Endothelial cell of umbilical vein (primary cell): ENCODE measurements at regions not wholly inside any gene's neighbourhood (a gene's known extent, or its start where the extent isn't known, plus 50 kb on each side); places are given as distances from the start of the nearest gene placed in this dataset.

ENCODE experiments used
- BruUV-seq: library from RNA; stranded (reverse); fragments of 400-500 nt; replicated peaks from 2 replicates; lab custom pipeline; 2021; lab: Mats Ljungman, UMichigan
- CTCF ChIA-PET: fragments of 300-600, 350-600 bp; sonication (Branson Sonifier 250); formaldehyde crosslinking; loops from one replicate; lab custom pipeline; 2021; ENCODE audit warnings: antibody characterized with exemption, inconsistent platforms; lab: Charles Lee
- POLR2A ChIA-PET: fragments of 300-600, 350-600 bp; sonication (Branson Sonifier 250); formaldehyde crosslinking; loops from one replicate; lab custom pipeline; 2021; ENCODE audit warnings: antibody characterized with exemption, inconsistent platforms; lab: Charles Lee
- DNase-seq: peaks from one replicate; pipeline ENCODE4 v3.0.0-alpha.2; 2011; ENCODE audit warnings: low read depth, low spot score
- FAIRE-seq: peaks from 2 replicates; lab custom pipeline; 2011; peaks lifted over from hg19 to GRCh38; lab: Jason Lieb, UNC
- H2AFZ ChIP-seq: 2 replicates; pipeline ENCODE4 v1.6.0; 2012; ENCODE audit warnings: low read depth, low read length, control low read depth, inconsistent platforms
- H3K27ac ChIP-seq: 2 replicates; pipeline ENCODE4 v1.5.1; 2011; ENCODE audit warnings: low read depth, mild to moderate bottlenecking, control low read depth, low read length, moderate library complexity; ENCODE audit not compliant: insufficient read depth
- H3K27me3 ChIP-seq, 2 experiments: 2 replicates each; pipeline versions ENCODE4 v1.6.0 to v1.6.1; 2011; ENCODE audit warnings: low read length in 2 of 2, mixed read lengths in 1 of 2; ENCODE audit not compliant: control insufficient read depth in 2 of 2, insufficient read depth in 2 of 2
- H3K36me3 ChIP-seq, 2 experiments: 2 replicates in 1 of 2; 3 replicates in 1 of 2; pipeline ENCODE4 v1.5.1; 2011; ENCODE audit warnings: low read length in 2 of 2, mild to moderate bottlenecking in 1 of 2, moderate library complexity in 1 of 2; ENCODE audit not compliant: control insufficient read depth in 2 of 2, insufficient read depth in 2 of 2; ENCODE audit errors: extremely low read depth in 1 of 2
- H3K4me1 ChIP-seq: 3 replicates; pipeline ENCODE4 v1.5.1; 2011; ENCODE audit warnings: mild to moderate bottlenecking, low read length; ENCODE audit not compliant: control insufficient read depth, insufficient read depth; ENCODE audit errors: extremely low read depth
- H3K4me2 ChIP-seq: 2 replicates; pipeline ENCODE4 v1.6.1; 2011; ENCODE audit warnings: low read length, control low read depth, mixed read lengths; ENCODE audit not compliant: insufficient read depth
- H3K4me3 ChIP-seq, 3 experiments: fragments of 200-600 bp in 1 of 3; sonication (generic), shearing (Covaris generic) in 1 of 3; replicated peaks in 1 of 3; 2 replicates each; pipeline ENCODE4 v1.5.1; 2011 to 2016; ENCODE audit warnings: control low read depth in 3 of 3, low read length in 3 of 3, mild to moderate bottlenecking in 2 of 3, inconsistent platforms in 1 of 3, low read depth in 1 of 3, moderate library complexity in 1 of 3; ENCODE audit not compliant: insufficient read depth in 1 of 3
- H3K79me2 ChIP-seq: 2 replicates; pipeline ENCODE4 v1.6.0; 2012; ENCODE audit warnings: low read length, inconsistent platforms; ENCODE audit not compliant: control insufficient read depth, insufficient read depth
- H3K9ac ChIP-seq: replicated peaks from 2 replicates; pipeline ENCODE3; 2011; ENCODE audit warnings: low read length, control low read depth; ENCODE audit not compliant: insufficient read depth; ENCODE audit errors: extremely low read depth
- H3K9me1 ChIP-seq: replicated peaks from 3 replicates; pipeline ENCODE4 v1.6.0; 2011; ENCODE audit warnings: mild to moderate bottlenecking, low read length; ENCODE audit not compliant: control insufficient read depth, insufficient read depth; ENCODE audit errors: extremely low read depth
- H3K9me3 ChIP-seq: replicated peaks from 2 replicates; pipeline ENCODE4 v1.5.1; 2012; ENCODE audit warnings: low read length, inconsistent platforms; ENCODE audit not compliant: control insufficient read depth, insufficient read depth
- H4K20me1 ChIP-seq: replicated peaks from 2 replicates; pipeline ENCODE3; 2011; ENCODE audit warnings: mild to moderate bottlenecking, low read length; ENCODE audit not compliant: control insufficient read depth, insufficient read depth; ENCODE audit errors: extremely low read depth
- EZH2 ChIP-seq: IDR thresholded peaks from 2 replicates; pipeline ENCODE4 v1.6.1; 2012; ENCODE audit warnings: borderline replicate concordance, low read depth, mild to moderate bottlenecking, moderate library complexity, low read length, inconsistent platforms; ENCODE audit not compliant: severe bottlenecking
- FOS ChIP-seq: IDR thresholded peaks from 2 replicates; pipeline ENCODE4 v1.6.1; 2011; ENCODE audit warnings: mild to moderate bottlenecking, low read length, moderate library complexity, borderline replicate concordance; ENCODE audit not compliant: insufficient read depth
- GATA2 ChIP-seq: IDR thresholded peaks from 2 replicates; pipeline ENCODE4 v1.7.0; 2011; ENCODE audit warnings: low read depth, mild to moderate bottlenecking, moderate library complexity, mixed read lengths, low read length; ENCODE audit not compliant: insufficient read length, insufficient read depth
- JUN ChIP-seq: IDR thresholded peaks from 2 replicates; pipeline ENCODE4 v1.6.1; 2011; ENCODE audit warnings: borderline replicate concordance, low read depth; ENCODE audit not compliant: insufficient read length, insufficient read depth
- MYC ChIP-seq: IDR thresholded peaks from one replicate; pipeline ENCODE4 v1.6.1; 2011; ENCODE audit warnings: mild to moderate bottlenecking, low read depth, low read length
- POLR2A ChIP-seq: IDR thresholded peaks from 2 replicates; pipeline ENCODE4 v1.6.1; 2012; ENCODE audit warnings: low read depth, mild to moderate bottlenecking, control low read depth, low read length
- POLR2AphosphoS5 ChIP-seq: IDR thresholded peaks from 2 replicates; pipeline ENCODE4 v1.6.1; 2012; ENCODE audit warnings: low read depth, mild to moderate bottlenecking, control low read depth, low read length, moderate library complexity; ENCODE audit not compliant: insufficient read depth
- dilution Hi-C: fragments of 300-500 bp; cut with MboI; formaldehyde crosslinking; loops from one replicate; pipeline ENCODE4 v1.15.0; 2019; ENCODE audit warnings: low sequenced_read_pairs; ENCODE audit not compliant: extremely low pct_ligation_motif_present
- intact Hi-C: fragments of 100-400 bp; cut with micrococcal nuclease; formaldehyde crosslinking; loops from one replicate; pipeline ENCODE4 v1.10.0; 2022
- TF ChIP-seq, protein P1 (sequence below): IDR thresholded peaks from 2 replicates; pipeline ENCODE4 v1.6.1; 2011; ENCODE audit not compliant: insufficient read depth, insufficient read length
- TF ChIP-seq, protein P2 (sequence below), 2 donors: IDR thresholded peaks; 1 replicate in 1 of 2; 2 replicates in 1 of 2; pipeline ENCODE4 v1.5.1; 2011; ENCODE audit warnings: low read length in 2 of 2, mild to moderate bottlenecking in 2 of 2, moderate library complexity in 2 of 2, control low read depth in 1 of 2, inconsistent platforms in 1 of 2, low read depth in 1 of 2; ENCODE audit not compliant: insufficient read depth in 1 of 2; ENCODE audit errors: extremely low read depth in 1 of 2

DNA sequence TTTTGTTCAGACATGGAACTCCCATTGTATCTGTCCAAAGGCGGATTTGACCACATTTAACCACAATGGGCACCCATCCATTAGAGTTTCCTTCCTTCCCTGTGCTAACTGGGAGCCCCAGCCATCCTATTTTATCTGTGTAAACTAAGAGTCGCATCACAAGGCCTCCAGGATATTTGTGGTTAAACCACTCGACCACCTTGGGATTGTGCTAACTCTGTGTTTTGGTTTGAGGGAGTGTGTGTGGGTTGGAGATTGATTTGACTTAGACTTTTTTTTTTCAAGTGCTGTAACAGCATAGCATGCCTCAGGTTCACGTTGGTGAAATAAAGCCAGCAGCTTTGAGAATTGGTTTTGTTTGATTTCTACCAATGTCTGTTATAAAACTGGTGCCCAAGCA, 100.4 kb upstream of the TP63 start:
- Histone ChIP-seq H4K20me1 (no peaks in the 10 kb centered on the region), H3K79me2 (no peaks in the 10 kb centered on the region), H3K4me2 (no peak overlapping the region), H3K9ac (no peak overlapping the region), H3K9me3 (peaks cover 2% of the 10 kb centered on the region), H2AFZ (no peak overlapping the region), H3K4me1 (no peaks in the 10 kb centered on the region), H3K36me3 (no peaks in the 10 kb centered on the region), H3K27me3 (no peaks in the 10 kb centered on the region), H3K27ac (no peak overlapping the region), H3K9me1 (no peaks in the 10 kb centered on the region), H3K4me3 (no peak overlapping the region)
- ChIA-PET POLR2A (no interaction called here), CTCF (no interaction called here)
- dilution Hi-C loops = no loop called here
- intact Hi-C loops = no loop called here
- no peak for FAIRE-seq
- TF ChIP-seq EZH2 = no peak
- TF ChIP-seq, protein P1, sequence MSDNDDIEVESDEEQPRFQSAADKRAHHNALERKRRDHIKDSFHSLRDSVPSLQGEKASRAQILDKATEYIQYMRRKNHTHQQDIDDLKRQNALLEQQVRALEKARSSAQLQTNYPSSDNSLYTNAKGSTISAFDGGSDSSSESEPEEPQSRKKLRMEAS = no peak
- TF ChIP-seq JUN = no peak
- no peak for TF ChIP-seq POLR2A
- no peak for TF ChIP-seq GATA2
- no peak for TF ChIP-seq FOS
- TF ChIP-seq, protein P2, sequence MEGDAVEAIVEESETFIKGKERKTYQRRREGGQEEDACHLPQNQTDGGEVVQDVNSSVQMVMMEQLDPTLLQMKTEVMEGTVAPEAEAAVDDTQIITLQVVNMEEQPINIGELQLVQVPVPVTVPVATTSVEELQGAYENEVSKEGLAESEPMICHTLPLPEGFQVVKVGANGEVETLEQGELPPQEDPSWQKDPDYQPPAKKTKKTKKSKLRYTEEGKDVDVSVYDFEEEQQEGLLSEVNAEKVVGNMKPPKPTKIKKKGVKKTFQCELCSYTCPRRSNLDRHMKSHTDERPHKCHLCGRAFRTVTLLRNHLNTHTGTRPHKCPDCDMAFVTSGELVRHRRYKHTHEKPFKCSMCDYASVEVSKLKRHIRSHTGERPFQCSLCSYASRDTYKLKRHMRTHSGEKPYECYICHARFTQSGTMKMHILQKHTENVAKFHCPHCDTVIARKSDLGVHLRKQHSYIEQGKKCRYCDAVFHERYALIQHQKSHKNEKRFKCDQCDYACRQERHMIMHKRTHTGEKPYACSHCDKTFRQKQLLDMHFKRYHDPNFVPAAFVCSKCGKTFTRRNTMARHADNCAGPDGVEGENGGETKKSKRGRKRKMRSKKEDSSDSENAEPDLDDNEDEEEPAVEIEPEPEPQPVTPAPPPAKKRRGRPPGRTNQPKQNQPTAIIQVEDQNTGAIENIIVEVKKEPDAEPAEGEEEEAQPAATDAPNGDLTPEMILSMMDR (IDR thresholded peaks at IDR 0.05; ENCODE audit: extremely low read depth in 1 of 2, insufficient read depth in 1 of 2, low read depth in 1 of 2, low read length in 2 of 2) = no peak
- no peak for TF ChIP-seq MYC
- no peak for TF ChIP-seq POLR2AphosphoS5
- DNase-seq = no peak
- BruUV-seq = no TSS peak
